OCI-LY1 (cell line): ENCODE measurements at regions not wholly inside any gene's neighbourhood (a gene's known extent, or its start where the extent isn't known, plus 50 kb on each side); places are given as distances from the start of the nearest gene placed in this dataset.

Experiments
- H2AFZ ChIP-seq: fragments of 200-600 bp; sonication (generic), shearing (Covaris generic); 2 replicates; pipeline ENCODE4 v1.6.0; 2014; ENCODE audit warnings: antibody characterized with exemption, mild to moderate bottlenecking, low read length
- H3F3A ChIP-seq: fragments of 200-600 bp; sonication (generic), shearing (Covaris generic); 2 replicates; pipeline ENCODE4 v1.6.0; 2014; ENCODE audit warnings: mild to moderate bottlenecking, antibody characterized with exemption, low read length, moderate library complexity; ENCODE audit not compliant: insufficient read depth
- H3K27ac ChIP-seq: fragments of 200-600 bp; sonication (generic); 2 replicates; pipeline ENCODE4 v1.5.1; 2014; ENCODE audit warnings: low read length, mixed run types, mild to moderate bottlenecking, low read depth; ENCODE audit not compliant: poor library complexity, severe bottlenecking
- H3K27me3 ChIP-seq: fragments of 200-600 bp; sonication (generic); 2 replicates; pipeline ENCODE4 v1.6.0; 2014; ENCODE audit warnings: antibody characterized with exemption, mild to moderate bottlenecking, low read length, moderate library complexity; ENCODE audit not compliant: insufficient read depth
- H3K36me3 ChIP-seq: fragments of 200-600 bp; sonication (generic); 2 replicates; pipeline ENCODE4 v1.6.1; 2014; ENCODE audit warnings: mild to moderate bottlenecking, antibody characterized with exemption, low read length, moderate library complexity, mixed read lengths; ENCODE audit not compliant: insufficient read depth
- H3K4me1 ChIP-seq: fragments of 200-600 bp; sonication (generic); 2 replicates; pipeline ENCODE4 v1.5.1; 2014; ENCODE audit warnings: mild to moderate bottlenecking, low read length, moderate library complexity; ENCODE audit not compliant: insufficient read depth, severe bottlenecking
- H3K4me2 ChIP-seq: fragments of 200-600 bp; sonication (generic), shearing (Covaris generic); 2 replicates; pipeline ENCODE4 v1.6.1; 2014; ENCODE audit warnings: low read length
- H3K4me3 ChIP-seq: fragments of 200-600 bp; sonication (generic); 2 replicates; pipeline ENCODE4 v1.5.1; 2014; ENCODE audit warnings: low read length, low read depth, mild to moderate bottlenecking, mixed read lengths; ENCODE audit not compliant: poor library complexity, severe bottlenecking
- H3K79me2 ChIP-seq: fragments of 200-600 bp; shearing (Covaris generic); 2 replicates; pipeline ENCODE4 v1.6.1; 2016; ENCODE audit warnings: mixed run types, low read length, mixed read lengths; ENCODE audit not compliant: insufficient read depth
- H3K9ac ChIP-seq: fragments of 200-600 bp; sonication (generic), shearing (Covaris generic); 2 replicates; pipeline ENCODE4 v1.6.1; 2014; ENCODE audit warnings: mild to moderate bottlenecking, low read length, mixed read lengths
- H3K9me2 ChIP-seq: fragments of 200-600 bp; sonication (generic), shearing (Covaris generic); 2 replicates; pipeline ENCODE4 v1.6.1; 2014; ENCODE audit warnings: low read depth, mild to moderate bottlenecking, low read length, mixed read lengths
- H3K9me3 ChIP-seq: fragments of 200-600 bp; shearing (Covaris generic); 2 replicates; pipeline ENCODE4 v1.6.1; 2014; ENCODE audit warnings: low read length, mixed read lengths
- H4K20me1 ChIP-seq: fragments of 200-600 bp; sonication (generic), shearing (Covaris generic); 2 replicates; pipeline ENCODE4 v1.6.0; 2016; ENCODE audit warnings: mild to moderate bottlenecking, low read length; ENCODE audit not compliant: insufficient read depth
- EZH2 ChIP-seq: fragments of 200-600 bp; sonication (generic), shearing (Covaris generic); IDR thresholded peaks from 2 replicates; pipeline ENCODE4 v1.8.0; 2017; ENCODE audit warnings: borderline replicate concordance, mixed run types, mild to moderate bottlenecking, antibody characterized with exemption, low read length, moderate library complexity, mixed read lengths
- TF ChIP-seq, protein P1 (sequence below): fragments of 200-600 bp; sonication (generic), shearing (Covaris generic); IDR thresholded peaks from 2 replicates; pipeline ENCODE4 v1.5.1; 2017; ENCODE audit warnings: mild to moderate bottlenecking, antibody characterized with exemption, low read length, moderate library complexity, mixed read lengths

DNA sequence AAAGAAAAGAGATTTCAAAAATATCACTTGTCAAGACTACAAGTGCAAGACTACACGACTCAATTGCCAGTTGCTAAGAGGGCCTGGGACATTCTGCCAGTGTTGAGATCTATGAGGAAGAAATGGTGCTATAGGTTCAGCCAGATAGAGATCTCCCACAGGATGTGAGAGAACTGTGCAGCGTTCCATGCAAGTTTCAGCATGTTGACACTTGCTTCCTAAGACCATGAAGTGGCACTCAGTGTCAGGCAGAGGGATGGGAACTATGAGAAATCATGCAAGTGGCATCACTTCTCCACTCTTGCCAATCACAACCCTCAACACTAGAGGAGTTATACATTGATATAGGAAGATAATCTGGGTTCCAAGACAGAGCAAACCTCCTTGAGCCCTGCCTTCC, 210.3 kb downstream of the CHRM2 start:
- H3F3A ChIP-seq: no peaks in the 10 kb centered on the region
- H3K27me3 ChIP-seq: no peaks in the 10 kb centered on the region
- H3K4me1 ChIP-seq: no peaks in the 10 kb centered on the region
- H3K4me3 ChIP-seq: no peak overlapping the region
- H3K9ac ChIP-seq: no peak overlapping the region
- no peaks in the 10 kb centered on the region for H3K9me3 ChIP-seq
- no peak overlapping the region for H3K4me2 ChIP-seq
- no peaks in the 10 kb centered on the region for H3K79me2 ChIP-seq
- no peaks in the 10 kb centered on the region for H3K36me3 ChIP-seq
- TF ChIP-seq, protein P1, sequence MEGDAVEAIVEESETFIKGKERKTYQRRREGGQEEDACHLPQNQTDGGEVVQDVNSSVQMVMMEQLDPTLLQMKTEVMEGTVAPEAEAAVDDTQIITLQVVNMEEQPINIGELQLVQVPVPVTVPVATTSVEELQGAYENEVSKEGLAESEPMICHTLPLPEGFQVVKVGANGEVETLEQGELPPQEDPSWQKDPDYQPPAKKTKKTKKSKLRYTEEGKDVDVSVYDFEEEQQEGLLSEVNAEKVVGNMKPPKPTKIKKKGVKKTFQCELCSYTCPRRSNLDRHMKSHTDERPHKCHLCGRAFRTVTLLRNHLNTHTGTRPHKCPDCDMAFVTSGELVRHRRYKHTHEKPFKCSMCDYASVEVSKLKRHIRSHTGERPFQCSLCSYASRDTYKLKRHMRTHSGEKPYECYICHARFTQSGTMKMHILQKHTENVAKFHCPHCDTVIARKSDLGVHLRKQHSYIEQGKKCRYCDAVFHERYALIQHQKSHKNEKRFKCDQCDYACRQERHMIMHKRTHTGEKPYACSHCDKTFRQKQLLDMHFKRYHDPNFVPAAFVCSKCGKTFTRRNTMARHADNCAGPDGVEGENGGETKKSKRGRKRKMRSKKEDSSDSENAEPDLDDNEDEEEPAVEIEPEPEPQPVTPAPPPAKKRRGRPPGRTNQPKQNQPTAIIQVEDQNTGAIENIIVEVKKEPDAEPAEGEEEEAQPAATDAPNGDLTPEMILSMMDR: no peak
- no peak for TF ChIP-seq EZH2
- H3K9me2 ChIP-seq: no peaks in the 10 kb centered on the region
- no peak overlapping the region for H3K27ac ChIP-seq
- no peak overlapping the region for H2AFZ ChIP-seq
- no peaks in the 10 kb centered on the region for H4K20me1 ChIP-seq

DNA sequence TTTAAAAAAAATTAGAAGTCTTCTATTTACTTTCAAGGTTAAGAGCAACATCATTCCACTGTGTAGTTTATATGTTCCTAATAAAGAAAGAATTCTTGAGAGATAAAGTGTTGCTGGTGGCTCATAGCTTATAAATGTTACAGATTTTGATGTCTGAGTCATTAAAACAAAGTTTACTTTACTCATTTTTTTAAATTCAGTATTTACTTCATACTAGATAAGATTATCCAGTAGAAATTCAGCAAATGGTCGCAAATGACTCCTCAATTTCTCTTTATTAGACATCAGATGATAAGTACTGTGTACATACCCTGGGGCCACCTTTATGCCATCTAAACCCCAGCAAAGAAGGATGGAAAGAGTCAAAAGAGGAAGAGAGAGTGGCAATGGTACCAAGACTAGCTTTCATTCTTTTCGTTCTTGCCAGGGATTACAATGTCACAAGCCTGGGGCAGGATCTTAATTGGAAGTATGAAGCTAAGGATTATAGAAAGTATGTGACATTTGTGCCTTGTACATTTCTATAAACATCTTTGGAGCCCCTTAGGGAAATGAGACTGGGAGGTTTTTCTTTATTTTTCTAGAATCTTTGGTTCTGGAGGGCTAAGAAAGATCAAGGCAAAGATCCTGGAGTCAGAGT, 206.1 kb downstream of the CHRM2 start:
- H3K79me2 ChIP-seq: no peaks in the 10 kb centered on the region
- no peak overlapping the region for H3K27ac ChIP-seq
- no peak overlapping the region for H2AFZ ChIP-seq
- H3K4me3 ChIP-seq: no peak overlapping the region
- H3K36me3 ChIP-seq: no peaks in the 10 kb centered on the region
- no peaks in the 10 kb centered on the region for H3K27me3 ChIP-seq
- H3K4me2 ChIP-seq: no peak overlapping the region
- no peaks in the 10 kb centered on the region for H3K9me2 ChIP-seq
- no peaks in the 10 kb centered on the region for H3K9me3 ChIP-seq
- H4K20me1 ChIP-seq: no peaks in the 10 kb centered on the region
- TF ChIP-seq EZH2: no peak
- TF ChIP-seq, protein P1: no peak
- no peaks in the 10 kb centered on the region for H3K4me1 ChIP-seq
- H3F3A ChIP-seq: no peaks in the 10 kb centered on the region
- H3K9ac ChIP-seq: no peak overlapping the region

DNA sequence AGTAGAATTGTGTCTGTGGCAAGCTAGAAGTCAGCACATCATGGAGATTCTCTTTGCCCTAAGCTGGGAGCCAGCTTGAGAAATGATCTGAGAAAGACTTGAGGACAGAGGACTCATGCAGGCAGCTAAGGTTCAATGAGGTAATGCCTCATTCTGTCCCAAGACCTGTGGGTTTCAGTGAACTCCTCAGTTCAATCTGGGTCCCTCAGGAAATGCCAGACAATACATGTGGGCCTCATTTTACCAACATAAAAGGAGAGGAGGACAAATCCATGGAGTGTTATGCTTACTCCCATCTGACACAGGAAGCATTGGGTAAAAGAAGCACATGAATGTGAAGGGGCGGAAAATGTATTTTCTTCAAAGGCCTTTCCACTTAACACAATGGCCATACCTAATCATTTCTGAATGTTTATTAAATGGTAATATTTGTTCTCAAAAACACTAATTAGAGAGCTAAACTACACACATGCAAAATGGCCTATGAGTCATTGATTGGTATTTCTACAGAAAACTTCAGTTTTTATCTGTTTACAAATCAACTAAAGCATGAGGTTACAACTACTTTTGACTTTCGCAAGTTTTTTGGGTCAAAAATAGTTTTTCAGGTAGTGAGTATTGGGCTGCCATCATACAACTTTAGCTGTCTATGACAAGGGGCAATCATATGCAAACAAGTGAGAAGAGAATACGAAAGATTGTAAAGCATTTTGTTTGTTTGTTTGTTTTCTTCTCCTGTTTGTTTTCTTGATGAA, 205.3 kb downstream of the CHRM2 start:
- Histone ChIP-seq H3F3A (no peaks in the 10 kb centered on the region), H3K4me2 (no peak overlapping the region), H3K9ac (no peak overlapping the region), H3K27me3 (no peaks in the 10 kb centered on the region), H3K9me2 (no peaks in the 10 kb centered on the region), H2AFZ (no peak overlapping the region), H3K4me1 (no peaks in the 10 kb centered on the region), H3K27ac (no peak overlapping the region), H3K4me3 (no peak overlapping the region), H3K79me2 (no peaks in the 10 kb centered on the region), H3K9me3 (no peaks in the 10 kb centered on the region), H3K36me3 (no peaks in the 10 kb centered on the region), H4K20me1 (no peaks in the 10 kb centered on the region)
- no peak for TF ChIP-seq EZH2
- TF ChIP-seq, protein P1: no peak
